VCaP (cell line): ENCODE measurements at regions not wholly inside any gene's neighbourhood (a gene's known extent, or its start where the extent isn't known, plus 50 kb on each side); places are given as distances from the start of the nearest gene placed in this dataset.

Experiments
- H3K27ac ChIP-seq: fragments of 450-650 bp; 2 replicates; pipeline ENCODE4 v1.5.1; 2017
- TF ChIP-seq, protein P1 (sequence below): fragments of 450-650 bp; conservative IDR thresholded peaks from 2 replicates; pipeline ENCODE4 v1.5.1; 2017; ENCODE audit warnings: mild to moderate bottlenecking, moderate library complexity

DNA sequence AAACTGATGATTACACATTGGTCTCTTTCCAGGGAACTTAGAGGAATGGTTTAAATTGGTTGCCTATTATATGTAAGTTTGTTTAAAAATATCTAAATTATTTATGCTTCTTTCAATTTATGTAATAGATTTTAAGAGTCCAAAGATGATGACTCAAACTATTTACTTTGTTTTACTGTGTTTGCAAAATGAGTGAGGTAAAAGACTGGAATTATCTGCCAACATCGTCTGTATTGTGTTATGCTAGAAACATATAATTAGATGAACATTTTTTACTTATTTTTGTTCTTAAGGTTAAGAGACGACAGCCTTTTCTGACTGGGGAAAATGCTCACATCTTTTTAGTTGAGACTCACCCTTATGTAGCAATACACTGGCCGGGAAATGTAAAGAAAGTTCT, 51.1 kb upstream of the SYTL5 start:
- H3K27ac ChIP-seq, result no peak overlapping the region

DNA sequence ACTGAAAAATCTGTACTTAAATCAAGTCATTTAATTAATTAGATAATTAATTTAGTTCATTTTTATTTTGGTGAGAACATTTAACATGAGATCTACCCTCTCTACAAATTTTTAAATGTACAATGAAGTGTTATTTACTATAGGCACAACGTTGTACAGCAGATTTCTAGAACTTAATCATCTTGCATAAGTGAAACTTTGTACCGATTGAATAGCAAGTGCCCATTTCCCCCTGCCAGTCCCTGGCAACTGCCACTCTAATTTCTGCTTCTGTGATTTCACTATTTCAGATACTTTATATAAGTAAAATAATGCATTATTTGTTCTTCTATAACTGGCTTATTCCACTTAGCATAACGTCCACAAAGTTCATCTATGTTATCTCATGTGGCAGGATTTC, 50.1 kb upstream of the SYTL5 start:
- H3K27ac ChIP-seq, result no peak overlapping the region
- TF ChIP-seq, protein P1, sequence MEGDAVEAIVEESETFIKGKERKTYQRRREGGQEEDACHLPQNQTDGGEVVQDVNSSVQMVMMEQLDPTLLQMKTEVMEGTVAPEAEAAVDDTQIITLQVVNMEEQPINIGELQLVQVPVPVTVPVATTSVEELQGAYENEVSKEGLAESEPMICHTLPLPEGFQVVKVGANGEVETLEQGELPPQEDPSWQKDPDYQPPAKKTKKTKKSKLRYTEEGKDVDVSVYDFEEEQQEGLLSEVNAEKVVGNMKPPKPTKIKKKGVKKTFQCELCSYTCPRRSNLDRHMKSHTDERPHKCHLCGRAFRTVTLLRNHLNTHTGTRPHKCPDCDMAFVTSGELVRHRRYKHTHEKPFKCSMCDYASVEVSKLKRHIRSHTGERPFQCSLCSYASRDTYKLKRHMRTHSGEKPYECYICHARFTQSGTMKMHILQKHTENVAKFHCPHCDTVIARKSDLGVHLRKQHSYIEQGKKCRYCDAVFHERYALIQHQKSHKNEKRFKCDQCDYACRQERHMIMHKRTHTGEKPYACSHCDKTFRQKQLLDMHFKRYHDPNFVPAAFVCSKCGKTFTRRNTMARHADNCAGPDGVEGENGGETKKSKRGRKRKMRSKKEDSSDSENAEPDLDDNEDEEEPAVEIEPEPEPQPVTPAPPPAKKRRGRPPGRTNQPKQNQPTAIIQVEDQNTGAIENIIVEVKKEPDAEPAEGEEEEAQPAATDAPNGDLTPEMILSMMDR, result no peak

More for the DNA sequence above, 51.1 kb upstream of the SYTL5 start:
- TF ChIP-seq, protein P1, result no peak
